ENCODE measurements at regions not wholly inside any gene's neighbourhood (a gene's known extent, or its start where the extent isn't known, plus 50 kb on each side); places are given as distances from the start of the nearest gene placed in this dataset.

- WGBS (ENCODE audit: insufficient coverage, low coverage, missing lambda C conversion rate) = under 1% methylated on average over 6 of the region's 6 CpGs
- no peaks in the 10 kb centered on the region for H4K20me1 ChIP-seq (replicated peaks; ENCODE audit: control insufficient read depth, insufficient read depth, low read length)
- no peaks in the 10 kb centered on the region for H3K9me3 ChIP-seq (replicated peaks; ENCODE audit: control insufficient read depth, insufficient read depth, low read depth, low read length)
- no peaks in the 10 kb centered on the region for H3K36me3 ChIP-seq (ENCODE audit: control insufficient read depth, insufficient read depth, low read length)
- ATAC-seq (no peak), FAIRE-seq (no peak), DNase-seq (ENCODE audit: extremely low read depth in 1 of 4, low spot score in 3 of 4) (no peak)
- H2AFZ ChIP-seq (ENCODE audit: low read depth, low read length) = no peak overlapping the region
- H3K27ac ChIP-seq (ENCODE audit: extremely low read depth, low read depth, low read length) = no peak overlapping the region
- intact Hi-C loops (cut with micrococcal nuclease) = no loop called here
- in situ Hi-C loops (cut with MboI) = no loop called here
- POLR2A ChIA-PET = interaction anchor here (0.6 to 0.7 kb wide), 2 partner anchors 167 to 606 kb away, joined by 3 read pairs; no protein-coding TSS in a partner anchor
- no peak overlapping the region for H3K9ac ChIP-seq (ENCODE audit: insufficient read depth in 1 of 2, low read depth in 2 of 2, low read length in 2 of 2)
- H3K9me1 ChIP-seq (ENCODE audit: control insufficient read depth, insufficient read depth, low read length) = no peaks in the 10 kb centered on the region
- H3K4me2 ChIP-seq (ENCODE audit: insufficient read depth, low read length) = no peak overlapping the region
- BruUV-seq (replicated peaks) = no TSS peak
- no peaks in the 10 kb centered on the region for H3K79me2 ChIP-seq (ENCODE audit: control insufficient read depth, insufficient read depth, low read length)
- H3K4me3 ChIP-seq = no peak overlapping the region
- CTCF ChIA-PET (ENCODE audit: low intra/inter-chr PET ratio) = no interaction called here
- H3K27me3 ChIP-seq (ENCODE audit: control insufficient read depth in 2 of 2, insufficient read depth in 2 of 2, low read length in 2 of 2) = peaks cover 11 to 41% of the 10 kb centered on the region in 2 experiments; a peak in 4 of 5 replicates
- no peaks in the 10 kb centered on the region for H3K4me1 ChIP-seq (replicated peaks in 1 of 2; ENCODE audit: control insufficient read depth in 2 of 2, insufficient read depth in 2 of 2, low read length in 2 of 2)
- TF ChIP-seq HBP1 (CRISPR knock-in tag; IDR thresholded peaks at IDR 0.05) = no peak
- TF ChIP-seq NR1H2 (CRISPR knock-in tag; IDR thresholded peaks at IDR 0.05) = no peak
- no peak for TF ChIP-seq ARID3B (CRISPR knock-in tag; IDR thresholded peaks at IDR 0.05; ENCODE audit: borderline replicate concordance)
- TF ChIP-seq POLR3G (IDR thresholded peaks at IDR 0.05; ENCODE audit: extremely low read depth, insufficient read length, insufficient replicate concordance) = no peak
- no peak for TF ChIP-seq ELF2 (CRISPR knock-in tag; IDR thresholded peaks at IDR 0.05)
- TF ChIP-seq MED1 (CRISPR knock-in tag; IDR thresholded peaks at IDR 0.05; ENCODE audit: borderline replicate concordance) = no peak
- TF ChIP-seq ZFP91 (CRISPR knock-in tag; IDR thresholded peaks at IDR 0.05) = no peak
- no peak for TF ChIP-seq NFE2 (IDR thresholded peaks at IDR 0.05; ENCODE audit: low read depth)
- no peak for TF ChIP-seq ZNF561 (CRISPR knock-in tag; conservative IDR thresholded peaks at IDR 0.05)
- TF ChIP-seq ZNF274 (IDR thresholded peaks at IDR 0.05; ENCODE audit: borderline replicate concordance, low read depth, low read length) = no peak
- no peak for TF ChIP-seq ETS1 (conservative IDR thresholded peaks at IDR 0.05; ENCODE audit: control insufficient read depth, low read depth, low read length)
- TF ChIP-seq RBM22 (IDR thresholded peaks at IDR 0.05; ENCODE audit: low read depth, low read length, poor library complexity, severe bottlenecking) = no peak
- TF ChIP-seq ATF6 (CRISPR knock-in tag; IDR thresholded peaks at IDR 0.05) = no peak
These were observed 189.3 kb upstream of the NECTIN1 start for GRCh38 chr11:119918347-119918746.

Data from K562 (cell line).